Stimulated activated CD4-positive, alpha-beta T cell treated with anti-CD3 and anti-CD28 coated beads, Interleukin-15, amount 100 ng/mL, for 48 hours (primary cell): ENCODE measurements at regions not wholly inside any gene's neighbourhood (a gene's known extent, or its start where the extent isn't known, plus 50 kb on each side); places are given as distances from the start of the nearest gene placed in this dataset.

Source experiments
- DNase-seq, 2 donors: peaks; one replicate each; pipeline ENCODE4 v3.0.0-alpha.2; 2020; ENCODE audit warnings: low read depth in 2 of 2

GRCh38 chr14:29037411-29037810, 270.8 kb downstream of the FOXG1 start:
- DNase-seq, result no peak

GRCh38 chr14:29039171-29039570, 272.6 kb downstream of the FOXG1 start:
- DNase-seq, result no peak

- DNase-seq, result no peak
These were observed 276.0 kb downstream of the FOXG1 start for GRCh38 chr14:29042551-29042950.

- no peak for DNase-seq
These were observed 277.1 kb downstream of the FOXG1 start for GRCh38 chr14:29043737-29044136.

GRCh38 chr14:29045237-29045636, 278.6 kb downstream of the FOXG1 start:
- DNase-seq, result no peak

GRCh38 chr14:29054119-29054518, 287.5 kb downstream of the FOXG1 start:
- no peak for DNase-seq

GRCh38 chr14:29056041-29056566, 289.5 kb downstream of the FOXG1 start:
- no peak for DNase-seq

- no peak for DNase-seq
These were observed 295.1 kb downstream of the FOXG1 start for GRCh38 chr14:29061702-29062101.

GRCh38 chr14:29062466-29062865, 295.9 kb downstream of the FOXG1 start:
- DNase-seq, result no peak

GRCh38 chr14:29062976-29063375, 296.4 kb downstream of the FOXG1 start:
- no peak for DNase-seq

GRCh38 chr14:29064305-29064900, 297.8 kb downstream of the FOXG1 start:
- no peak for DNase-seq

- DNase-seq, result no peak
These were observed 302.6 kb downstream of the FOXG1 start for GRCh38 chr14:29069228-29069627.

- DNase-seq, result no peak
These were observed 309.2 kb downstream of the FOXG1 start for GRCh38 chr14:29075761-29076160.

GRCh38 chr14:29077916-29078315, 311.3 kb downstream of the FOXG1 start:
- no peak for DNase-seq

GRCh38 chr14:29078810-29079522, 312.4 kb downstream of the FOXG1 start:
- DNase-seq, result no peak

GRCh38 chr14:29085546-29085945, 319.0 kb downstream of the FOXG1 start:
- no peak for DNase-seq

GRCh38 chr14:29089849-29090248, 323.3 kb downstream of the FOXG1 start:
- DNase-seq, result no peak

GRCh38 chr14:29092121-29092520, 325.5 kb downstream of the FOXG1 start:
- DNase-seq, result no peak

- no peak for DNase-seq
These were observed 330.9 kb downstream of the FOXG1 start for GRCh38 chr14:29097476-29097875.

- DNase-seq, result no peak
These were observed 332.1 kb downstream of the FOXG1 start for GRCh38 chr14:29098656-29099055.

GRCh38 chr14:29102266-29102665, 335.7 kb downstream of the FOXG1 start:
- no peak for DNase-seq

GRCh38 chr14:29102996-29103395, 336.4 kb downstream of the FOXG1 start:
- DNase-seq, result no peak

- DNase-seq, result no peak
These were observed 342.3 kb downstream of the FOXG1 start for GRCh38 chr14:29108908-29109307.
